ENCODE measurements at regions not wholly inside any gene's neighbourhood (a gene's known extent, or its start where the extent isn't known, plus 50 kb on each side); places are given as distances from the start of the nearest gene placed in this dataset.
"Not testable (repeated sequence)": the region's sequence is repeated elsewhere in the genome, so short reads cannot be mapped to it uniquely, and the experiment has no call there.

GRCh38 chr1:181226728-181227127 lies 138.2 kb downstream of the IER5 start:
- not testable (repeated sequence) for DNase-seq; H3K9me3 ChIP-seq (ENCODE audit: control insufficient read depth, low read depth, low read length); H3K36me3 ChIP-seq (ENCODE audit: control insufficient read depth, insufficient read depth, low read length); H3K4me1 ChIP-seq (ENCODE audit: control insufficient read depth, insufficient read depth, low read length); H3K27me3 ChIP-seq (ENCODE audit: control insufficient read depth, insufficient read depth, low read length); H3K27ac ChIP-seq (ENCODE audit: low read length); H3K4me3 ChIP-seq (ENCODE audit: low read length)
- no CpG with 5 or more reads among the region's 4 CpGs for WGBS (ENCODE audit: insufficient coverage, low lambda C conversion rate)

- no peaks in the 10 kb centered on the region for H3K36me3 ChIP-seq (ENCODE audit: control insufficient read depth, insufficient read depth, low read length)
- no peak overlapping the region for H3K4me3 ChIP-seq (ENCODE audit: low read length)
- H3K27ac ChIP-seq (ENCODE audit: low read length): no peak overlapping the region
- H3K4me1 ChIP-seq (ENCODE audit: control insufficient read depth, insufficient read depth, low read length): no peaks in the 10 kb centered on the region
- H3K27me3 ChIP-seq (ENCODE audit: control insufficient read depth, insufficient read depth, low read length): no peaks in the 10 kb centered on the region
- no peaks in the 10 kb centered on the region for H3K9me3 ChIP-seq (ENCODE audit: control insufficient read depth, low read depth, low read length)
- no peak for DNase-seq
- no CpG with 5 or more reads among the region's 2 CpGs for WGBS (ENCODE audit: insufficient coverage, low lambda C conversion rate)
These were observed 150.6 kb downstream of the IER5 start for GRCh38 chr1:181239086-181239485.

- DNase-seq; H3K4me3 ChIP-seq (ENCODE audit: low read length); H3K4me1 ChIP-seq (ENCODE audit: control insufficient read depth, insufficient read depth, low read length); H3K27ac ChIP-seq (ENCODE audit: low read length); H3K9me3 ChIP-seq (ENCODE audit: control insufficient read depth, low read depth, low read length); H3K36me3 ChIP-seq (ENCODE audit: control insufficient read depth, insufficient read depth, low read length); H3K27me3 ChIP-seq (ENCODE audit: control insufficient read depth, insufficient read depth, low read length): not testable (repeated sequence)
- no CpG with 5 or more reads among the region's 8 CpGs for WGBS (ENCODE audit: insufficient coverage, low lambda C conversion rate)
These were observed 157.8 kb downstream of the IER5 start for GRCh38 chr1:181246320-181246719.

DNA sequence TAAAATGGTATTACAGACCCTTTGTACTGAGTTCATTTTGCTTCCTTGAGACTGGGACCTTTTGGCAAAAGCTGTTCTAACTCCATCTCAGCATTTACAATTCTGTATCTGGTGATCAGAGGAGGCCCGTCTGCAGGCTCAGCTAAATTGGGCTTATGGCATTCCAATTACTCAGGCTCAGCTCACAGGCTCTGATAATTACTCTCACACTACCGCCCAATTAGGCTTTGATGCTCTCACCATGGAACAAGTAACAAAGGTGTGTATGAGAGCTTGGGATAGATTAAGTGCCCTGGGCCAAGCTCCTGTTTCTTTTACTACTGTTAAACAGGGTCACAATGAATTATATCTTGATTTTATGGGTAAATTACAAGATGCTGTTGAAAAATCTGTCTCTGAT lies 159.9 kb downstream of the IER5 start:
- H3K9me3 ChIP-seq (ENCODE audit: control insufficient read depth, low read depth, low read length); DNase-seq; H3K27ac ChIP-seq (ENCODE audit: low read length); H3K4me3 ChIP-seq (ENCODE audit: low read length); H3K36me3 ChIP-seq (ENCODE audit: control insufficient read depth, insufficient read depth, low read length); H3K27me3 ChIP-seq (ENCODE audit: control insufficient read depth, insufficient read depth, low read length); H3K4me1 ChIP-seq (ENCODE audit: control insufficient read depth, insufficient read depth, low read length): not testable (repeated sequence)
- WGBS (ENCODE audit: insufficient coverage, low lambda C conversion rate): no CpG with 5 or more reads among the region's 2 CpGs

DNA sequence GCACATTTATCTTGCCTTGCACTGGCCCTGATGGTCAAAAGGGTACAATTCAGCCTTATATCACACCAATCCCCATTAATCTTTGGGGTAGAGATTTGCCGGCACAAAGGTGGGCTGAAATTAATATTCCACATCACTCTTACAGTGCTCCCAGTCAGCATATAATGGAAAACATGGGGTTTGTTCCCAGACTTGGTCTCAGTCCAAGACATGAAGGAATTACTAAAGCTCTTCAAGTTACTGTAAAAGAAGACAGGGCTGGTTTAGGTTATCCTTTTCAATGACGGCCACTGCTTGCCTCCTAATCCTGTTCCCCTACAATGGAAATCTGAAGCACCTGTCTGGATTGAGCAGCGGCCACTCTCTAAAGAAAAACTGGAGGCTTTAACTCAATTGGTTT lies 160.7 kb downstream of the IER5 start:
- Histone ChIP-seq H3K27ac (ENCODE audit: low read length) (no peak overlapping the region), H3K4me3 (ENCODE audit: low read length) (no peak overlapping the region), H3K27me3 (ENCODE audit: control insufficient read depth, insufficient read depth, low read length) (no peaks in the 10 kb centered on the region), H3K9me3 (ENCODE audit: control insufficient read depth, low read depth, low read length) (no peaks in the 10 kb centered on the region), H3K36me3 (ENCODE audit: control insufficient read depth, insufficient read depth, low read length) (no peaks in the 10 kb centered on the region), H3K4me1 (ENCODE audit: control insufficient read depth, insufficient read depth, low read length) (no peaks in the 10 kb centered on the region)
- WGBS (ENCODE audit: insufficient coverage, low lambda C conversion rate): no CpG with 5 or more reads among the region's 3 CpGs
- DNase-seq: no peak

GRCh38 chr1:181250038-181250437 lies 161.5 kb downstream of the IER5 start:
- H3K27ac ChIP-seq (ENCODE audit: low read length): no peak overlapping the region
- H3K27me3 ChIP-seq (ENCODE audit: control insufficient read depth, insufficient read depth, low read length): no peaks in the 10 kb centered on the region
- no peaks in the 10 kb centered on the region for H3K9me3 ChIP-seq (ENCODE audit: control insufficient read depth, low read depth, low read length)
- no peak for DNase-seq
- WGBS (ENCODE audit: insufficient coverage, low lambda C conversion rate): no CpG with 5 or more reads among the region's 2 CpGs
- no peaks in the 10 kb centered on the region for H3K36me3 ChIP-seq (ENCODE audit: control insufficient read depth, insufficient read depth, low read length)
- no peak overlapping the region for H3K4me3 ChIP-seq (ENCODE audit: low read length)
- H3K4me1 ChIP-seq (ENCODE audit: control insufficient read depth, insufficient read depth, low read length): no peaks in the 10 kb centered on the region

DNA sequence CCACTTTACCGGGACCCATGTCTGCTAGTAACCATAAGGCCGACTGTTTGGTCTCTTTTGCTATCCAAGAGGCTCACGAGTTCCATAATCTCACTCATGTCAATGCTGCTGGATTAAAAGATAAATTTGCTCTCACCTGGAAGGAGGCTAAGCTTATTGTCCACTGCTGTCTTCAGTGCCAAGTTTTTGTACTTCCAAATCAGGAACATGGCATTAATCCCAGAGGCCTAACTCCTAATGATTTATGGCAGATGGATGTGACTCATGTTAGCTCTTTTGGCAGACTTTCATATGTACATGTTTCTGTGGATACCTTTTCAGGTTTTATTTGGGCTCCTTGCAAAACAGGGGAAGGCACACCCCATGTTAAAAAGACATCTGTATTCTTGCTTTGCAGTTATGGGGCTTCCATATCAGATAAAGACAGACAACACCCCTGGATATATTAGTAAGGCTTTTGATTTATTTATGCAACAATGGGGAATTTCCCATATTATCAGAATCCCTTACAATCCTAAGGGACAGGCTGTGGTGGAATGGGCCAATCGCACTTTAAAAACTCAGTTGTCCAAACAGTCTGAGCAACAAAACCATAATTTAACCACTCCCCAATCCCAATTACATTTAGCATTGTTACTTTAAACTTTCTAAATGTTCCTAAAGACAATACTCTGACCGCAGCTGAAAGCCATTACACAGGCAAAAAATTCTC lies 162.7 kb downstream of the IER5 start:
- Histone ChIP-seq H3K36me3 (ENCODE audit: control insufficient read depth, insufficient read depth, low read length) (no peaks in the 10 kb centered on the region), H3K27ac (ENCODE audit: low read length) (no peak overlapping the region)
- no peak for DNase-seq

DNA sequence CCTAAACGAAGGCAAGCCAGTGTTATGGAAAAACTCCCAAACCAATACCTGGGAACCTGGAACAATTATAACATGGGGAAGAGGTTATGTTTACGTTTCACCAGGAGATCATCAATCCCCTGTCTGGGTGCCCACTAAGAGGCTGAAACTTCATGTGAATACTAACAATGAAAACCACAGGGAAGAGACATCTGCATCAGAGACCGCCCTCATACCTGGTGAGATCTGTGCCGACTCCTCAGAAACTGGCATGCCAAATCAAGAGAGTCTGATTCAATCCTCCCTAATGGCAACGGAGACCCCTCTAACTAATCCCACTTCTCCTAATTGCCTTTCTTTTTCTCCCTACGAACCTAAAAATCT lies 163.2 kb downstream of the IER5 start:
- H3K4me3 ChIP-seq (ENCODE audit: low read length): no peak overlapping the region
- WGBS (ENCODE audit: insufficient coverage, low lambda C conversion rate): 43% methylated on average over 2 of the region's 6 CpGs
- no peaks in the 10 kb centered on the region for H3K27me3 ChIP-seq (ENCODE audit: control insufficient read depth, insufficient read depth, low read length)
- no peaks in the 10 kb centered on the region for H3K9me3 ChIP-seq (ENCODE audit: control insufficient read depth, low read depth, low read length)
- H3K4me1 ChIP-seq (ENCODE audit: control insufficient read depth, insufficient read depth, low read length): no peaks in the 10 kb centered on the region
- no peaks in the 10 kb centered on the region for H3K36me3 ChIP-seq (ENCODE audit: control insufficient read depth, insufficient read depth, low read length)
- no peak for DNase-seq
- H3K27ac ChIP-seq (ENCODE audit: low read length): no peak overlapping the region

More for the DNA sequence above, 162.7 kb downstream of the IER5 start:
- Histone ChIP-seq H3K4me3 (ENCODE audit: low read length) (no peak overlapping the region), H3K9me3 (ENCODE audit: control insufficient read depth, low read depth, low read length) (no peaks in the 10 kb centered on the region), H3K4me1 (ENCODE audit: control insufficient read depth, insufficient read depth, low read length) (no peaks in the 10 kb centered on the region), H3K27me3 (ENCODE audit: control insufficient read depth, insufficient read depth, low read length) (no peaks in the 10 kb centered on the region)
- WGBS (ENCODE audit: insufficient coverage, low lambda C conversion rate): 63% methylated on average over 2 of the region's 5 CpGs

DNA sequence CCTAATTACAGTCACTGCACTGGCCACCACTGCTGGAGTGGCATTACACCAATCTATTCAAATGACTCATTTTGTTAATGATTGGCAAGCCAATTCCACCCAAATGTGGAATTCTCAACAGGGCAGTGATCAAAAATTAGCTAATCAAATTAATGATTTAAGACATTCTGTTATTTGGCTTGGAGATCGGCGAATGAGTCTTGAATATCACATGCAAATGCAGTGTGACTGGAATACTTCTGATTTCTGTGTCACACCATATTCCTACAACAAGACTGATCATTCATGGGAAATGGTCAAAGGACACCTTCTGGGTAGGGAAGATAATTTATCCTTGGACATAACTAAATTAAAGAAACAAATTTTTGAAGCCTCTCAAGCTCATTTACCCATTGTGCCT lies 165.1 kb downstream of the IER5 start:
- not testable (repeated sequence) for H3K36me3 ChIP-seq (ENCODE audit: control insufficient read depth, insufficient read depth, low read length); H3K27ac ChIP-seq (ENCODE audit: low read length); H3K9me3 ChIP-seq (ENCODE audit: control insufficient read depth, low read depth, low read length); H3K27me3 ChIP-seq (ENCODE audit: control insufficient read depth, insufficient read depth, low read length); DNase-seq; H3K4me1 ChIP-seq (ENCODE audit: control insufficient read depth, insufficient read depth, low read length); H3K4me3 ChIP-seq (ENCODE audit: low read length)
- WGBS (ENCODE audit: insufficient coverage, low lambda C conversion rate): no CpG with 5 or more reads among the region's 2 CpGs

DNA sequence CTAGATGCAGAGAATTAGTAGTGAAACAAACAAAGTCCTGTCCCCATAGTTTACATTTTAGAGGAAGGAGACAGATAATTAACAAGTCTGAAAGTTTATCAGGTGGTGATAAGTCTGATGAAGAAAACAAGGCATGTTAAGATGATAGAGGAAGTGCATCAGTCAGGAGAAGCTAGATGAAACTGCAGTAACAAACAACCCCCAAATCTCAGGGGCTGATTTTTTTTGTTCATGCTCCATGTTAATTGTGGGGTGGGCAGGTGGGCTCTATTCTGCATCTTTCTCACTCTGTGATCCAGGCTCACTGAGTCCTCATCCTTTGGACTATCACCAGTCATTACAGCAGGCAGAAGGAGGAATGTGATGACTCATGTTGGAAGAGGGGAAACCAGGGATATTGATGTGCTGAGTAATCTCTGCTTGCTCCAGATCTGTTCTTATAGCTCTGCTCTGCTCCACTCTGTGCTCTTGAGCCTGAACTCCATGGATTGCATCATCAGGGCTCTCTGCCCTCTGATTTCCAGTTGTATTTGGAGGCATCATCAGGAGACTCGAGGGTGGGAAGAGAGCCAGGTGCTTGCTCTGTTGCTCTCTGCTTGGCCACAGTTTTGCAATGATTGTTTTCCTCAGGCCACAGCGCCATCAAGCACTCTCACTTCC lies 166.9 kb downstream of the IER5 start:
- no CpG with 5 or more reads among the region's 2 CpGs for WGBS (ENCODE audit: insufficient coverage, low lambda C conversion rate)
- no peak for DNase-seq
- H3K4me3 ChIP-seq (ENCODE audit: low read length): no peak overlapping the region

DNA sequence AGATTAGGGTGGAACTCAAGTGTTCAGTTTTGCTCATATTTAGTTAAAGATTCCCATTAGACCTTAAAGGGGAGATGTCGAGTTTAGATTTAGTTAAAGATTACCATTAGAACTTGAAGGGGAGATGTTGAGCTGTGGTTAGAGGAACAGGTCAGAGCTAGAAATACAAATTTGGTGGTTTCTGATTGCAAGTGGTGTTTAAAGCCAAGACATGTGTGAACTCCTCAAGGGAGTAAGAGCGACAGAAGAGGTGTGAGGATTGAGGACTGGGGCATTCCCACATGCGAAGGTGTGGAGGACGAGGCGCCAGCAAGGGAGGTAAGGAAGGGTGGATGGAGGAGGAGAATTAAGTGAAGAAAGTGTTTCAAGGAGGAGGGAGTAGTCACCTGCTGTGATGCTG lies 168.6 kb downstream of the IER5 start:
- H3K4me1 ChIP-seq (ENCODE audit: control insufficient read depth, insufficient read depth, low read length): no peaks in the 10 kb centered on the region
- 60% methylated on average over 1 of the region's 5 CpGs for WGBS (ENCODE audit: insufficient coverage, low lambda C conversion rate)
- H3K36me3 ChIP-seq (ENCODE audit: control insufficient read depth, insufficient read depth, low read length): no peaks in the 10 kb centered on the region
- H3K9me3 ChIP-seq (ENCODE audit: control insufficient read depth, low read depth, low read length): no peaks in the 10 kb centered on the region
- H3K27me3 ChIP-seq (ENCODE audit: control insufficient read depth, insufficient read depth, low read length): no peaks in the 10 kb centered on the region
- no peak overlapping the region for H3K27ac ChIP-seq (ENCODE audit: low read length)
- DNase-seq: no peak
- H3K4me3 ChIP-seq (ENCODE audit: low read length): no peak overlapping the region

More for the DNA sequence above, 166.9 kb downstream of the IER5 start:
- Histone ChIP-seq H3K4me1 (ENCODE audit: control insufficient read depth, insufficient read depth, low read length) (no peaks in the 10 kb centered on the region), H3K27me3 (ENCODE audit: control insufficient read depth, insufficient read depth, low read length) (no peaks in the 10 kb centered on the region), H3K27ac (ENCODE audit: low read length) (no peak overlapping the region), H3K36me3 (ENCODE audit: control insufficient read depth, insufficient read depth, low read length) (no peaks in the 10 kb centered on the region), H3K9me3 (ENCODE audit: control insufficient read depth, low read depth, low read length) (no peaks in the 10 kb centered on the region)
